ENCODE measurements at regions not wholly inside any gene's neighbourhood (a gene's known extent, or its start where the extent isn't known, plus 50 kb on each side); places are given as distances from the start of the nearest gene placed in this dataset.
"Not testable (repeated sequence)": the region's sequence is repeated elsewhere in the genome, so short reads cannot be mapped to it uniquely, and the experiment has no call there.

- no peak for DNase-seq
Measured at GRCh38 chr5:26530305-26530704, 508.1 kb downstream of the CDH9 start.

DNA sequence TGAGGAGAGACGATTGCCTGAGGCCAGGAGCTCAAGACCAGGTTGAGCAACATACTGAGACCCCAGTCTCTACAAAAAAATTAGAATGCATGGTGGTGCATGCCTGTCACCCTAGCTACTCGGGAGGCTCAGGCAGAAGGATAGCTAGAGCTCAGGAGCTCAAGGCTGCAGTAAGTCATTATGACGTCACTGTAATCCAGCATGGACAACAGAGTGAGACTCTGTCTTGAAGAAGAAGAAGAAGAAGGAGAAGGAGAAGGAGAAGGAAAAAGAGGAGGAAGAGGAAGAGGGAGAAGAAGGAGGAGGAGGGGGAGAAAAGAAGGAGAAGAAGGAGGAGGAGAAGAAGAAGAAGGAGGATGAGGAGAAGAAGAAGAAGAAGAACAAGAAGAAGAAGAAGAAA lies 519.1 kb downstream of the CDH9 start:
- no peak for DNase-seq

DNA sequence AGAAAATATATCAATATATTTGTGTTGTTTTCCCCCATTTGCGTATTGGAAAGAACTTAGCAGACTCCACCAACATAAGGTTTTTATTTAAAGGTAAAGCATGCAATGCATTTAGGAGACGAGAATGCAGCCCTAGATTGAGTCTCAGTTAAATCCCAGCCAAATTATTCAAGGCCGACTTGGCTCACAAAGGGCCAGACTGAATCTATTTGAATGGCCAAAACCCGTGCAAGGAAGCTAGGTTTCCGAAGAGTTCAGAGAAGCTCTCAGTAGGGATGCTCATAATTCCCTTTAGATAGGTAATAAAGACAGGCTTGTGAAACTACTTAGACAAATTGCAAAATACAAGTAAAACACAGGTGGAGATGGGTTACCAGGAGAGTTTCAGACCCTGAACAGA lies 520.3 kb downstream of the CDH9 start:
- DNase-seq = no peak

DNA sequence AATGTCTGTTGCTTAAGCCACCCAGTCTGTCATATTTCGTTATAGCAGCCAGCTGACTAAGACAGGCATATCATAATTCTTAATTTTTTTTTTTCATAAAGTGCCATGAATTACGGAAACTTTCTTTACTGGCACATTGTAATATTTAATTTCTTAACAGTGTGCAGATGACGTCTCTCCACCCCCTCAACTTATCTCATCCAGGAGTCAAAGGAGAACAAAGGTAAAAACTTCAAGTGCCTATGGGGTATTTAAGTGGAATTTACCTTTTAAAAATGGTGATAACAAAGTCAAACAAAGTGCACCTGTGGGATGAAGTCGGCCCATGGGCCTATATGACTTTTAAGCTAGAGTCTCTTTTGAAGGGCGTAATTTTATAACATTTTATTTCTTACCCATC lies 539.4 kb downstream of the CDH9 start:
- DNase-seq = no peak

DNA sequence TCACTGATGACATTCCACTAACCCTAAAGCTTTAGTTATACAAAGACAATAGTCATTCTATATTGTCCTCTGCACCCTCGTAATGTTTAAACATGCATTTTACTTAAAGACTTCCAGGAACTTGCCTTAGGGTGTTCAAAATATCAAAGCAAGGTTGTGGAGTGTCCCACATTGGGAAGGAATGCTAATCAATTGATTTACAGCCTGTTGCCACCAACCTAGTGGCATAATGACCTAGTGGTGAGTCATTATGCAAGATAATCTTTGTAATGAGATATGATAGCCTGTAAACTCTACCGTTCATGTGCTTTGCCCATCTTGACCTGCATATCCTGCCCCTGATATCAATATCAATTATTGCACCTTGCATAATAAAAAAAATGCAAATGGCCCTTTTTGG lies 542.9 kb downstream of the CDH9 start:
- no peak for DNase-seq

DNA sequence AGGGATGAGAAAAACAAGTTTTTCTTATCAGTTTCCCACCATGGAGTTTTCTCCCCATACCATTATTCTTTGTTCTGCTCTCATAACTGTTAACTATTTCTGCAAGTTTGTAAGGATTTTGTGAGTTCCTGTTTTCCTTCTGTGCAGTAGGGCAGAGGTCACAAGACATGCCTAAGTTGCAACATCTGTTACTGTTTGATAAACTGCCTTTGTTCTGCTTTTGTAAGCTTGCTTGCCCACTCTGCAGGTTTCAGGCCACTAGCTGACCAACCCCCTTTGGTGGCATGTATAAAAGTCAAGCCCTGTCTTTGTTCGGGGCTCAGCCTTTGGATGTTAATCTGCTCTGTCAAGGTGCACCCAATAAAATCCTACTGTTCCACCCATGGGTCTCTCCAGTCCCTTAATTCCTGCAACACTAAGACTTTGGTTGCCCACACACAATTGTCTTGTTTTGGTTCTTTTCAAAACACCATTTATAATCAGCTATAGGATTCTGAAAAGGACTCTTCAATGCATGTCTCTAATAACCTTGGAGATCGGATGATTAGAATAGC lies 545.4 kb downstream of the CDH9 start:
- DNase-seq = no peak

DNA sequence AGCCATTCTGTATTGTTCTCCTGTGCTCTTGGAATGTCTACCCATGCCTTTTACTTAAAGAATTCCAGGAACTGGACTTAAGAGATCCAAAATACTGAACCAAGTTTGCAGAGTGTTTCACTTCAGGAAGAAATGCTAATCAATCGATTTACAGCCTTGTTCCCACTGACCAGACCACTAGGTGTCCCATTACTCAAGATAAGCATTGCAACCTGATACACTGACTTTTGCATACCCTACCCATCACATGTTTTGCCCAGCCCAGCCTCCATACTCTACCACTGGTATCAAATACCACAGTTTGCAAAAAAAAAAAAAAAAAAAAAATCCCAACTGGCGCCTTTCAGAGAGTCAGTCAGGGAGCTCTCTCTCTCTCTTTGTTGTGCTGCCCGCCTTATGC lies 550.8 kb downstream of the CDH9 start:
- no peak for DNase-seq

DNA sequence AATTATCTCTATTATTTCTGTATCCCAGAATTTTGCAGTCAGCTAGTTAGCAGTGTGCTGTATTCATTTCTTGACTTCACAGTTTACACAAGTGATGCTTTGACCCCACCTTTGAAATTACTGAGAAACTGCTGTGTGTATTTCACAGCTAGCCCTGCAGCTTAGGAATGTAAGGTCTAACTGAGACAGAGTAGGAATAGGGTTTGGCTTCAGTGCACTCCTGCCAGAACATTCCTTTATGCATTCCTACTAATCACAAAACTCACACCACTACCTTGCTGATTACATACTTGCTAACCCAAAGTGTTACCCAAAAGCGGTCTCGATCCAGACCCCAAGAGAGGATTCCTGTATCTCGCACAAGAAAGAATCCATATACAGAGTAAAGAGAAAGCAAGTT lies 551.8 kb downstream of the CDH9 start:
- no peak for DNase-seq

GRCh38 chr5:26485146-26485860 lies 553.1 kb downstream of the CDH9 start:
- DNase-seq = not testable (repeated sequence)

GRCh38 chr5:26482810-26483375 lies 555.5 kb downstream of the CDH9 start:
- peak; percentile 7 to 21 for DNase-seq

GRCh38 chr5:26482076-26482809 lies 556.1 kb downstream of the CDH9 start:
- DNase-seq = no peak

- no peak for DNase-seq
Measured at GRCh38 chr5:26470439-26470838, 567.9 kb downstream of the CDH9 start.

DNA sequence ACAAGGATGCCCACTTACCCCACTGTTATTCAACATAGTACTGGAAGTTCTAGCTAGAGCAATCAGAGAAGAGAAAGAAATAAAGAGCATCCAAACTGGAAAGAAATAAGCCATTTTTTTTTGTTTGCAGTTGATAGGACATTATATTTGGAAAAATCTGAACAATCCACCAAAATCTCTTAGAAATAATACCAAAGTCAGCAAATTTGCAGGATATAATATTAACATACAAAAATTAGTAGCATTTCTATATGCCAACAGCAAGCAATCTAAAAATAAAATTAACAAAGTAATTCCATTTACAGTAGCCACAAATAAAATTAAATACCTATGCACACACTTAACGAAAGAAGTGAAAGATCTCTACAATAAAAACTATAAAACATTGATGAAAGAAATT lies 599.3 kb downstream of the CDH9 start:
- no peak for DNase-seq

GRCh38 chr5:26434688-26435087 lies 603.7 kb downstream of the CDH9 start:
- DNase-seq = no peak

GRCh38 chr5:26432386-26432785 lies 606.0 kb downstream of the CDH9 start:
- no peak for DNase-seq

GRCh38 chr5:26430323-26430722 lies 608.1 kb downstream of the CDH9 start:
- DNase-seq = no peak

DNA sequence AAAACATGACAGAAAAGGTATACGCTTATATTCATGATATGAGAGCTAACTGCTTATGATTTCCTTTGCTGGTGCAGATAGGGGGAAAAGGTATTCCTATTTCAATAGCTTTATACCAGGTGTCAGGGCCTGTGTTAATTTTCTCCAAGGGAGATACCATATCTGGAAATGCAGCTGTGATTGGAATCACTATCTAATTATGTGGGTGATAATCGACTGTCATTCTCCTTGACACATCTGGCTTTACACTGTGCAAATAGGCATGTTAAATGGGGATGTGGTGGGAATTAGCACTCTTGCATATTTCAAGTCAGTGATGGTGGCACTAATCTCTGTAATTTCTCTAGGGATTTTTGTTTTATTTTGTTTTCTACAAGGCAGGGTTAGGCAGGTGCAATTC lies 611.1 kb downstream of the CDH9 start:
- no peak for DNase-seq

- no peak for DNase-seq
Measured at GRCh38 chr5:26419987-26420386, 618.4 kb downstream of the CDH9 start.

- DNase-seq = no peak
Measured at GRCh38 chr5:26416911-26417310, 621.5 kb downstream of the CDH9 start.

DNA sequence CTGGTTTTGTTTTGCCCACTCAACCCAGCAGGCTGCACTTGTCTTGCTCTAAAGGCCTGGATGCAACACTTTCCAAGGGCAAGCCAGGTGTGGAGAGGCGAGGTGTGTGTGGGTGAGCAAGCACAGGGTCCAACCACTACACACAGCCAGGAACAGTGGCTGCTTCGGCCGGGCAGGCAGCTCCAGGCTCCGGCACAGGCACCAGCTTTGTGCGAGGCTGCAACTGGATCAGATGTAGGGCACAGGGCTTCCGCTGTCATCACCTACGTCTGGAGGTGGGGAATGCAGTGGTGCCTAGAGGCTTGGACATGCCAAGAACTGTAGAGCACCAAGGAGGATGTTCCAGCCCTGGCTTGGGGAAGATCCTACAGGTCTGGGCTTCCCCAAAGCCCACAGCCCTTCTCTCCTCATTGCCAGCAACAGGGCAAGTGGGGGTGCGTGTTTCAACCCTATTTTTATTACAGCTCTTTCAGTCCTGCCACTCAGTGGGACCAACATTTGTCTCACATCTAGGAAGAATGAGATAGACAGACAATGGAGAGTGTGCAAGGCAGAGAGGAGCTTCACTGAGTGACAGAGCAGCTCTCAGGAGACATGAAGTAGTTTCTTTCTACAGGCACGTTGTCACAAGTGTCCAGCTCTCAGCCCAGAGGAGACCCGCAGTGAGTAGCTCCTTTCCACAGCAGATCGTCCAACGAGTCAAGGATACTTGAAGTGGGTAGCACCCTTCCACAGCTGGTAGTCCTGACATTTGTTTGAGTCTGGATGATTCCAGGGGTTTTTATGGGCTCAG lies 622.2 kb downstream of the CDH9 start:
- DNase-seq = no peak

- DNase-seq = no peak
Measured at GRCh38 chr5:26390608-26391007, 647.8 kb downstream of the CDH9 start.

DNA sequence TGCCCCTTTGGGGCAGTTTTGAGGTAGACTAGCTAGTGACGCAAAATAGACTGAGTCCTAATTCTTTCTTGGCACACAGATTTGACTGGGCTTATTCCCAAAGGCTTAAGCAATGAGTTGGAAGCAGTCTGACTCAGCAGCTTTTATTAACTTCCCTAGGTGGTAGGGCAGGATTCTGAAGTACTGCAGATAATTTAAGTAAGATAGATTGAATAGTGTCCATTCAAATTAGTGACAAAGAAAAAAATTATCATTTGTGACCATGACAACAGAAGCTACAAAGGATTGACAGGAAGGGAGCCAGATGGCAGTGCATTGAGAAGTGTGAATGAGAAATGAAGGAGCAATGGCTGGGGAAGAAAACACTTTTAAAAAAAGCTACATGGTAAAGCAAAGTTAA lies 649.4 kb downstream of the CDH9 start:
- DNase-seq = peak in 1 of 2 donors; percentile 66

DNA sequence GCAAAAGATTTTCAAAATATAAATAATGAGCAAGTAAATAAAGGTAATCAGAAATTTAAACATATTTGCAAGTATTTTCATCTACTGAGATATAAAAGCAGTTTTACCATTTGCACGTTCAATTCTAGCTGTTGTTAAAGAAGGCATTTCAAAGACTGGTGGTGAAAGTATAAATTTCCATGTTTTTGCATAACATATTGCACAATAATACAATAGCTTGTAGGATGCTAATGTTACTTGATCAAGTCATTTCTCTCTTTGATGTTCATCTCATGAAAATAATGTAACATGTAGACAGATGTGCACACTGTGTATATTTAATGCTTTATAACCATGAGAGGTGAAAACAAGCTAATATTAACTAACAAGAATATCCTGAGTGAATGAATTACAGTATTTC lies 651.9 kb downstream of the CDH9 start:
- no peak for DNase-seq
